ENCODE measurements at regions not wholly inside any gene's neighbourhood (a gene's known extent, or its start where the extent isn't known, plus 50 kb on each side); places are given as distances from the start of the nearest gene placed in this dataset.

- no peaks in the 10 kb centered on the region for H3K36me3 ChIP-seq
- TF ChIP-seq, protein P1, sequence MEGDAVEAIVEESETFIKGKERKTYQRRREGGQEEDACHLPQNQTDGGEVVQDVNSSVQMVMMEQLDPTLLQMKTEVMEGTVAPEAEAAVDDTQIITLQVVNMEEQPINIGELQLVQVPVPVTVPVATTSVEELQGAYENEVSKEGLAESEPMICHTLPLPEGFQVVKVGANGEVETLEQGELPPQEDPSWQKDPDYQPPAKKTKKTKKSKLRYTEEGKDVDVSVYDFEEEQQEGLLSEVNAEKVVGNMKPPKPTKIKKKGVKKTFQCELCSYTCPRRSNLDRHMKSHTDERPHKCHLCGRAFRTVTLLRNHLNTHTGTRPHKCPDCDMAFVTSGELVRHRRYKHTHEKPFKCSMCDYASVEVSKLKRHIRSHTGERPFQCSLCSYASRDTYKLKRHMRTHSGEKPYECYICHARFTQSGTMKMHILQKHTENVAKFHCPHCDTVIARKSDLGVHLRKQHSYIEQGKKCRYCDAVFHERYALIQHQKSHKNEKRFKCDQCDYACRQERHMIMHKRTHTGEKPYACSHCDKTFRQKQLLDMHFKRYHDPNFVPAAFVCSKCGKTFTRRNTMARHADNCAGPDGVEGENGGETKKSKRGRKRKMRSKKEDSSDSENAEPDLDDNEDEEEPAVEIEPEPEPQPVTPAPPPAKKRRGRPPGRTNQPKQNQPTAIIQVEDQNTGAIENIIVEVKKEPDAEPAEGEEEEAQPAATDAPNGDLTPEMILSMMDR (IDR thresholded peaks at IDR 0.05; ENCODE audit: low read depth, low read length): no peak
- DNase-seq: no peak
- H3K27me3 ChIP-seq: no peaks in the 10 kb centered on the region; the same call in 1 of the 2 replicates
- no peak overlapping the region for H3K4me3 ChIP-seq (ENCODE audit: low read depth, low read length)
- H3K9me3 ChIP-seq: no peaks in the 10 kb centered on the region
- no peaks in the 10 kb centered on the region for H3K4me1 ChIP-seq
Observed at GRCh38 chr20:11108102-11108810, 434.5 kb upstream of the JAG1 start.

DNA sequence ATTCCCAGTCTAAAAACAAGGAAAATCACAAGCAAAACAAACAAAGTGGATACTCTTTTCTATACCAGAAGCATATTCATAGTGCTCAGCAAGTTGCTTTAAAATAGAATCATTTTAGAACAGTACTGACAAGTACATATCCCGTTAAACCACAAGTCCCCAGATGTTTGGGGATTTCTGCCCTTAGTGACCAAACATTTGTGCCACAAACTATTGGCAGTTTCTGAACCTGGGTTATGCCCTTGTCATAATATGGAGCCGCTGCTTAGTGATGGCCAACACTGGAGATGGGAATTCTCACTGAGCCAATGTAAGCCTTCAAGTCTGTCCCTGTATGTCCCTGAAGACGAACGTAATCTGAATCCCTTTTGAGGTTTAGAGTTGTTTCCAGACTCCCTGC, 436.7 kb upstream of the JAG1 start:
- DNase-seq: no peak
- Histone ChIP-seq H3K27me3 (no peaks in the 10 kb centered on the region; the same call in 1 of the 2 replicates), H3K36me3 (no peaks in the 10 kb centered on the region), H3K9me3 (no peaks in the 10 kb centered on the region), H3K4me1 (no peaks in the 10 kb centered on the region), H3K4me3 (ENCODE audit: low read depth, low read length) (no peak overlapping the region)
- TF ChIP-seq, protein P1 (IDR thresholded peaks at IDR 0.05; ENCODE audit: low read depth, low read length): no peak

DNA sequence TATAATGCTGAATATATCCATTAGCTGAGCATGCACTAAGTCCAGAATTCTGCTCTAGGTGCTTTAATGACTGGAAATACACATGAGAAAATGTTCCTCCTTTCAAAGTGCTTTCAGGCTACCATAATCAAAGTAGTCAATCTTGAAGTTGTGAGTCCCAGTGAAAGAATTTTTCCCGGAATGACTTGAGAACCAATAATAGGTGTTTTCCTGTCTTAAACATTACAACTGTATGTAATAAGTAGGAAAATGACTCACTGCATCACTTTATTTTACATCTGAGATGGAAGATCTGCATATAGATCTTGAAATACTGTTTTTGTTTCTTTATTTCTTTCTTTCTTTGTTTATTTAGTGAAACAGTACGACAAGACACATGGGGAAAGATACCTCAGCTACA, 437.4 kb upstream of the JAG1 start:
- no peaks in the 10 kb centered on the region for H3K36me3 ChIP-seq
- no peaks in the 10 kb centered on the region; the same call in 1 of the 2 replicates for H3K27me3 ChIP-seq
- no peak for DNase-seq
- TF ChIP-seq, protein P1 (IDR thresholded peaks at IDR 0.05; ENCODE audit: low read depth, low read length): no peak
- no peak overlapping the region for H3K4me3 ChIP-seq (ENCODE audit: low read depth, low read length)
- H3K9me3 ChIP-seq: no peaks in the 10 kb centered on the region
- no peaks in the 10 kb centered on the region for H3K4me1 ChIP-seq

- DNase-seq: no peak
- H3K4me3 ChIP-seq (ENCODE audit: low read depth, low read length): no peak overlapping the region
- H3K36me3 ChIP-seq: no peaks in the 10 kb centered on the region
- TF ChIP-seq, protein P1 (IDR thresholded peaks at IDR 0.05; ENCODE audit: low read depth, low read length): no peak
- no peaks in the 10 kb centered on the region for H3K4me1 ChIP-seq
- H3K9me3 ChIP-seq: no peaks in the 10 kb centered on the region
- H3K27me3 ChIP-seq: no peaks in the 10 kb centered on the region; the same call in 1 of the 2 replicates
Observed at GRCh38 chr20:11112832-11113231, 439.0 kb upstream of the JAG1 start.

GRCh38 chr20:11114382-11114781, 440.6 kb upstream of the JAG1 start:
- H3K9me3 ChIP-seq: no peaks in the 10 kb centered on the region

More at GRCh38 chr20:11114382-11114781, 440.6 kb upstream of the JAG1 start:
- Histone ChIP-seq H3K27me3 (no peaks in the 10 kb centered on the region), H3K4me1 (no peaks in the 10 kb centered on the region), H3K36me3 (no peaks in the 10 kb centered on the region), H3K4me3 (ENCODE audit: low read depth, low read length) (no peak overlapping the region)
- no peak for DNase-seq
- TF ChIP-seq, protein P1 (IDR thresholded peaks at IDR 0.05; ENCODE audit: low read depth, low read length): no peak
